Ascending aorta (tissue), 2 donors: ENCODE measurements at regions not wholly inside any gene's neighbourhood (a gene's known extent, or its start where the extent isn't known, plus 50 kb on each side); places are given as distances from the start of the nearest gene placed in this dataset.
"Not testable (repeated sequence)": the region's sequence is repeated elsewhere in the genome, so short reads cannot be mapped to it uniquely, and the experiment has no call there.

Source experiments
- DNase-seq, 2 donors: peaks; one replicate each; pipeline ENCODE4 v3.0.0-alpha.2; 2019; ENCODE audit warnings: low spot score in 2 of 2
- H3K27ac ChIP-seq, 2 donors: fragments of 200-600 bp; sonication (generic); one replicate each; pipeline ENCODE4 v1.5.1; 2016 to 2017; ENCODE audit warnings: mild to moderate bottlenecking in 1 of 2
- H3K27me3 ChIP-seq: fragments of 200-600 bp; sonication (generic); one replicate; pipeline ENCODE4 v1.5.1; 2017
- H3K36me3 ChIP-seq, 2 donors: fragments of 200-600 bp; sonication (generic); one replicate each; pipeline ENCODE4 v1.5.1; 2016
- H3K4me1 ChIP-seq, 2 donors: fragments of 200-600 bp; sonication (generic); one replicate each; pipeline ENCODE4 v1.5.1; 2016 to 2017; ENCODE audit warnings: mild to moderate bottlenecking in 1 of 2
- H3K4me3 ChIP-seq, 2 donors: fragments of 200-600 bp; sonication (generic); one replicate each; pipeline ENCODE4 v1.5.1; 2016 to 2017; ENCODE audit warnings: mild to moderate bottlenecking in 1 of 2
- H3K9me3 ChIP-seq, 2 donors: fragments of 200-600 bp; sonication (generic); one replicate each; pipeline ENCODE4 v1.5.1; 2016
- CTCF ChIP-seq, 3 experiments: fragments of 200-600 bp in 2 of 3; fragments of 450-650 bp in 1 of 3; sonication (generic) in 2 of 3; IDR thresholded peaks; one replicate each; pipeline ENCODE4 v1.5.1; 2016 to 2019; ENCODE audit warnings: antibody characterized with exemption in 3 of 3, mild to moderate bottlenecking in 1 of 3, moderate library complexity in 1 of 3
- intact Hi-C: fragments of 100-400 bp; cut with DNase I; formaldehyde crosslinking; loops from one replicate; pipeline ENCODE4 v1.15.1; 2023

- H3K4me3 ChIP-seq = no peak overlapping the region
- H3K36me3 ChIP-seq = no peaks in the 10 kb centered on the region
- no peaks in the 10 kb centered on the region for H3K9me3 ChIP-seq
- H3K27me3 ChIP-seq = no peaks in the 10 kb centered on the region
- DNase-seq = no peak
- TF ChIP-seq CTCF (IDR thresholded peaks at IDR 0.05) = no peak
- intact Hi-C loops = no loop called here
- H3K4me1 ChIP-seq = no peaks in the 10 kb centered on the region
- no peak overlapping the region for H3K27ac ChIP-seq
These were observed 908.5 kb downstream of the BRD1 start for GRCh38 chr22:48919187-48919590.

- Histone ChIP-seq H3K27me3 (no peaks in the 10 kb centered on the region), H3K36me3 (no peaks in the 10 kb centered on the region), H3K4me3 (no peak overlapping the region), H3K9me3 (no peaks in the 10 kb centered on the region), H3K4me1 (no peaks in the 10 kb centered on the region), H3K27ac (no peak overlapping the region)
- intact Hi-C loops = no loop called here
- no peak for TF ChIP-seq CTCF (IDR thresholded peaks at IDR 0.05)
- no peak for DNase-seq
These were observed 909.0 kb downstream of the BRD1 start for GRCh38 chr22:48918585-48919186.

GRCh38 chr22:48912356-48913066 lies 915.2 kb downstream of the BRD1 start:
- DNase-seq, intact Hi-C loops, H3K36me3 ChIP-seq, H3K9me3 ChIP-seq, H3K27me3 ChIP-seq, H3K27ac ChIP-seq, H3K4me3 ChIP-seq, H3K4me1 ChIP-seq: not testable (repeated sequence)

- intact Hi-C loops, H3K4me1 ChIP-seq: not testable (repeated sequence)
These were observed 916.0 kb downstream of the BRD1 start for GRCh38 chr22:48911647-48912046.

GRCh38 chr22:48911067-48911466 lies 916.6 kb downstream of the BRD1 start:
- H3K9me3 ChIP-seq, H3K27ac ChIP-seq, H3K4me1 ChIP-seq, DNase-seq, H3K27me3 ChIP-seq, H3K36me3 ChIP-seq, H3K4me3 ChIP-seq, intact Hi-C loops: not testable (repeated sequence)

More at GRCh38 chr22:48911647-48912046, 916.0 kb downstream of the BRD1 start:
- DNase-seq, H3K27me3 ChIP-seq, H3K4me3 ChIP-seq, H3K36me3 ChIP-seq, H3K9me3 ChIP-seq, H3K27ac ChIP-seq: not testable (repeated sequence)

GRCh38 chr22:48908547-48908946 lies 919.1 kb downstream of the BRD1 start:
- Histone ChIP-seq H3K36me3 (no peaks in the 10 kb centered on the region), H3K27ac (no peak overlapping the region), H3K27me3 (no peaks in the 10 kb centered on the region), H3K4me3 (no peak overlapping the region), H3K4me1 (no peaks in the 10 kb centered on the region), H3K9me3 (no peaks in the 10 kb centered on the region)
- intact Hi-C loops = no loop called here
- DNase-seq = no peak
- no peak for TF ChIP-seq CTCF (IDR thresholded peaks at IDR 0.05)

- intact Hi-C loops = no loop called here
- TF ChIP-seq CTCF (IDR thresholded peaks at IDR 0.05) = no peak
- no peak overlapping the region for H3K27ac ChIP-seq
- H3K4me3 ChIP-seq = no peak overlapping the region
- no peaks in the 10 kb centered on the region for H3K9me3 ChIP-seq
- no peak for DNase-seq
- no peaks in the 10 kb centered on the region for H3K36me3 ChIP-seq
- H3K4me1 ChIP-seq = no peaks in the 10 kb centered on the region
- H3K27me3 ChIP-seq = no peaks in the 10 kb centered on the region
These were observed 920.1 kb downstream of the BRD1 start for GRCh38 chr22:48907591-48907990.
